GM12892 (cell line): ENCODE measurements at regions not wholly inside any gene's neighbourhood (a gene's known extent, or its start where the extent isn't known, plus 50 kb on each side); places are given as distances from the start of the nearest gene placed in this dataset.

Source experiments
- DNase-seq: peaks from one replicate; pipeline ENCODE4 v3.0.0; 2011; ENCODE audit not compliant: insufficient read length
- FAIRE-seq: peaks from 2 replicates; lab custom pipeline; 2011; peaks lifted over from hg19 to GRCh38; lab: Jason Lieb, UNC
- POLR2A ChIP-seq: IDR thresholded peaks from 2 replicates; pipeline ENCODE4 v1.6.1; 2011; ENCODE audit warnings: low read depth, low read length, control low read depth
- POLR2AphosphoS5 ChIP-seq: IDR thresholded peaks from 2 replicates; pipeline ENCODE4 v1.6.1; 2011; ENCODE audit warnings: low read depth, low read length, control low read depth
- TAF1 ChIP-seq: IDR thresholded peaks from 2 replicates; pipeline ENCODE4 v1.6.1; 2011; ENCODE audit warnings: low read depth, mild to moderate bottlenecking, control low read depth, low read length, borderline replicate concordance

DNA sequence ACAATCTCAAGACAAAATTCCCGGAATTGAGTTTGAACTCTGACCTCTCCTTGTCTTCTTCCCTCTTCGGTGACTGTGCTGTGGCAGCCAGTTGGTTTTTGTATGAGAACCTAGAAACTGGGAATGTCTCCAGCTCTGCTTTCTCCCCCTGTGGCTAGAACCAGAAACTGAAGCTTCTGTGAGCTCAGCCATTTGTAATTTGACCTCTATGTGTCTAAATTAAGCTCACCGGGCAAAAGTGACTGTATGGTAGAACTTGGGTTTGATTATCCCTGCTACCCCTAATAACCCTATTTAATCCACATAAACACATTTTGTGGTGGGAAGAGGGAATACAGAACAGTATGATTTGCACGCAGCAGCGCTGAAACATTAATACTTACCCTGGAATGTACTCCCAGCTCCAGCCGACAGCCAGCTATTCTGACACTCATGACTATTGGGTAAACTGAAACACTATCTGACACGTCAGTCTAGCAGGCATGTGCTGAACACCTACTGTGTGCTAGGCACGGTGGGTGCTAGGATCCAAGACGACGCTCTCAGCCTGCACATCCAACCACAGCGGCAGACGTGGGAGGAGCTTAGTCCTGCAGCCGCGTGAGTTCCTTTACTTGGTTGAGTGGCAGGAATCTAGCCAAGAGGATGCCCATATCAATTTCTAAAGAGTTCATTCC, 324.8 kb downstream of the SFMBT2 start:
- no peak for TF ChIP-seq POLR2A
- DNase-seq, result no peak
- no peak for FAIRE-seq

DNA sequence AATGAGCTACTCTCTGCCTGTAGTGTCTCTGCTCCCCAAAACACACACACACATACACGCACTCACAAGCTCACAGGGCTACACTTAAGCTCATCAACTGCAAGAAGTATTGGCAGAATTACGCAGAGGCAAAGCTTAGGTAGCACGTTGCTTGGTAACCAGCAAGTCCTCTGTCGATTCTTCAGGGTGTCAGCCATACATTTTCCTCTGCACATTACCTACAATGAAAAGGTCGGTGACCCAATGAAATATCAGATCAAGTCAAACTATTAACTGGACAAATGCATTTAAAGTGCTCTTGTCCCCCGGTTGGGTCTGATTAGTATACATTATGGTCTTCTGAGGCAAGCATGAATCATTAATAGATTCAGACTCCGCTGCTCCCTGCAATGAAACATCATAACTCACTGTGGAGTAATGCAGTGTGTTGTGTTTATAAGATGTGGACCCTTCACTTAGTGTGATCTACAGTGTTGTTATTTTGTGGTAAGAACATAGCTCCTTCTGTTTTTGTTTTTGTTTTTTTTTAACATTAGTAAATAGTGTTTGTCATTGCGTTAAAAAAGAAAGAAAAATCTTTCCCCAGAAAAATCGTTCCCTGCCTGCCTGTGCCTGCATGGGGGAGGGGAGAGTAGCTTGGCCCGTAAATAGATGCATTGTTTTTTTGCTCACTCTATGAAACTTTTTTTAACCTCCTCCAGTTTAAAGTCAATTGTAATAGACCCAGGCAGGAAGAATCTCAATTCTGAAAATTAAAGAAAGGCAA, 325.5 kb downstream of the SFMBT2 start:
- DNase-seq (no peak), FAIRE-seq (no peak)
- TF ChIP-seq POLR2A (no peak), TAF1 (no peak), POLR2AphosphoS5 (no peak)

- no peak for DNase-seq
- no peak for FAIRE-seq
- TF ChIP-seq POLR2A (no peak), POLR2AphosphoS5 (no peak), TAF1 (no peak)
Observed at GRCh38 chr10:7084280-7085005, 326.4 kb downstream of the SFMBT2 start.

DNA sequence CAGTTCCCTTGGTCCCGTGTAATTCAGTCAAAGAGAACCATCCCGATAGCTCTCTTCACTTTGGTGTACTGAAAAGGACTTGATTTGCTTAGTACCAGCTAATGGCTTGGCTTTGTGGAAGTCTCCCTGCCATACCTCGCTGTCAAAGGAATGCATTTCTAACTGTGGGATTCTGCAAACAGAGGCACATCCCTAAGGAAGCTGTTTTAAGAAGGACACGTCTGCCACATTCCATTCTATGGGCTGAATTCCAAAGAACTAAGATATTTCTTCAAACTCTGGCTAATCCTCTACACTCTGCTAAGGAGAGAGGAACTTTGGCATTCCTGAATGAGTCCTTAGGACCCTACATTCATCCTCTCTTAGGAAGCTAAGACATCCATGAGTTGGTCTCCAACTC, 327.9 kb downstream of the SFMBT2 start:
- TF ChIP-seq POLR2A (no peak), POLR2AphosphoS5 (no peak), TAF1 (no peak)
- DNase-seq (no peak), FAIRE-seq (no peak)

GRCh38 chr10:7077880-7078279, 333.0 kb downstream of the SFMBT2 start:
- no peak for TF ChIP-seq POLR2AphosphoS5
- TF ChIP-seq TAF1, result no peak
- TF ChIP-seq POLR2A, result no peak
- FAIRE-seq (no peak), DNase-seq (no peak)

DNA sequence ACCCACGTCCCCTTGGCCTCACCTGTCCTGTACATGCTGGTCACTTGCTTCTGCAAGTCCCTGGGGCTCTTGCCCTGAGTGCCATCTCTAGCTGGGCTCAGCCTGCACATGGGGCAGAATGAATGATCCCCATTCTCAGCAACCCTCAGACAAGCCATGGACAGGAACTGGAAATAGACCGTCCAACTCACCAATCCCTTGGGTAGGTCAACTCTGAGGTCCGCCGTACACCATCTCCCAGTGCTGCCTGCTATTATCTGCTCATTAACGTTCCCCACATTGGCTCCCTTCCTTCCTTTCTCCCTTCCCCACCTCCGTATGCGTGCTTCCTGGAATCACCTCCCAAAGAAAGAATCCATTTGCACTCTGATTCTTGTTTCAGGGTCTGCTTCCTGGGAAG, 335.0 kb downstream of the SFMBT2 start:
- FAIRE-seq (no peak), DNase-seq (no peak)
- no peak for TF ChIP-seq TAF1

DNA sequence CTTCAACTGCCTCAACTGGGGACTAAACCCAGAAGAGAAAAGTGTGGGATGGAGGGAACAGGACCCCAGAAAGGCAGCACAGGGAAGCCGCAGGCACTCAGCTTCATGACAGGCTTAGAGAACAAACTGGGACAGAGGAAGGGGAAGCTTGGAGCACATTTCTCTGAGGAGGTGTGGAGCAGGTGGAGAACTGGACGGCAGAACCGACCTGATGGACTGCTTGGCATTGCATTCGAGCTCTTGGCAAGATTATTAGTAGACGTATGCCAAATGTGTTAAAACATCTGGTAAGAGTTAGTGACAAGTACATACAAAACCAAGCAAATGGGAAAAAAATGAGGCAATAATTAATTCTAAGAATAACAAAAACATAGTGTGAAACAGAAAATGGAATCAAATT, 335.7 kb downstream of the SFMBT2 start:
- FAIRE-seq (no peak), DNase-seq (no peak)
- TF ChIP-seq POLR2AphosphoS5, result no peak
- no peak for TF ChIP-seq TAF1
- TF ChIP-seq POLR2A, result no peak

DNA sequence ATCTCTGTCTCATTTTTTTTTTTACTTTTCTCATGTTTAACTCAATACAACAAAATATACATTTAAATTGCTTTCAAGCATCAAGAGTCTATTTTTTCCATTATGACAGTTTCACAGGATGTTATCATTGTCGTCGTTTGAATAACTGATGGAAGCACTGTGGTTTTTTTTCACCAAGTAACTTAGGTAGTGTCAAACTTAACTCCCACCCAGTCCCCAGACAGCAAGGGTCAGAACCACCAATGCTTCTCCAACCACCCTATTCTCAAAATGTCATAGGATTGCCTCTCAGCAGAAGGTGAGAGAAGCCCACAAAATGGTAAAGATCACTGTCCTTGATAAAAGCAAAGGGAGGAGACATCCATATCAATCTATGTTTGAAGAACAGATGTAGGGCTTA, 339.4 kb downstream of the SFMBT2 start:
- FAIRE-seq, result no peak

GRCh38 chr10:7070950-7071349, 339.9 kb downstream of the SFMBT2 start:
- TF ChIP-seq TAF1, result no peak
- no peak for TF ChIP-seq POLR2A
- no peak for TF ChIP-seq POLR2AphosphoS5
- no peak for DNase-seq
- FAIRE-seq, result no peak

More for the DNA sequence above, 339.4 kb downstream of the SFMBT2 start:
- no peak for DNase-seq
- TF ChIP-seq POLR2AphosphoS5 (no peak), TAF1 (no peak)

DNA sequence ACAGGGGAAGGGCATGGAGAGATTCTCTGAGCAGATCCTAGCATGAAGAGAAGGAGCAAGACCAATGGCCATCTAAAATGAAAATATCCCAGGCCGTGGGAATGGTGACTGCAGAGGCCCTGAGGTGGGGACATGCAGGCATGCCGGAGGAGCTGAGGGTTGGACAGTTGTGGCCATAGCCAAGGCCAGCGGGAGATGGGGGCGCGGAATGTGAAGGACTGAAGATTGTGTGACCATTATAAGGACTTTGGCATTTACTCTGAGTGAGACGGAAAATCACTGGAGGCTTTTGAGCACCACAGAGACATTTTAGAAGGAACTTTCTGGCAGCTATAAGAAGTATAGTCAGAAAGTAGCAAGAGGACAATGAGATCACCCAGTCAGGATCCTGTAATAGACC, 341.1 kb downstream of the SFMBT2 start:
- DNase-seq, result no peak
- FAIRE-seq, result no peak
- TF ChIP-seq POLR2AphosphoS5 (no peak), POLR2A (no peak), TAF1 (no peak)

DNA sequence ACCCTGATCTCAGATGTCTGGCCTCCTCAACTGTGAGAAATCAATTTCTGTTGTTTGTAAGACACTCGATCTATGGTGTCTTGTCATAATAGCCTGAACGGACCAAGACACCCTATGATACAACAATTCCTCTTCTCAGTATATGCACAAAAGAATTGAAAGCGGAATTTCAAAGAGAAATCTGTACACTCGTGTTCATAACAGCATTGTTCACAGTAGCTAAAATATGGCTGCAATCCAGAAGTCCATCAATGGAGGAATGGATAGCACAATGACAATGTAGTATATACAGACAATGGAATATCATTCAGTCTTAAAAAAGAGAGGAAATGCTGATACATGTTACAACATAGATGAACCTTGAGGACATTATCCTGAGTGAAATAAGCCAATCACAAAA, 354.6 kb downstream of the SFMBT2 start:
- FAIRE-seq (no peak), DNase-seq (no peak)
- TF ChIP-seq TAF1 (no peak), POLR2A (no peak), POLR2AphosphoS5 (no peak)

DNA sequence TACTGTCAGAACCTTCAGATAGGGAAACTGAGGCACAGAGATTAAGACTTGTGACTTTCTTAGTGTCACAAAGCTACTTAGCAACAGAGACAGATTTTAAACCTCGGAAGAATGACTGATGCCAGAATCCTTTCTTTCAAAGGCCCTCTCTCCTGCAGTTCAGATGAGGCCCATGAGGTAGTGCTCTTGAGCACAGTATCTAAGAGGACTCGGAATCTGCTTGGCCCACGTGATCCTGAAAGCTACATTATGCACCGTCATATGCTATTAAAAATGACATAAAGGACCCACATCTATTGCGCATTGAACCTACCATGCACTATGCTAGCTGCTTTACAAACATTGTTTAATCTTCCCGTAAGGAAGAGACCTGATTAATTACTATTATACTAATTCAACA, 355.9 kb downstream of the SFMBT2 start:
- no peak for TF ChIP-seq TAF1
- no peak for TF ChIP-seq POLR2A
- TF ChIP-seq POLR2AphosphoS5, result no peak
- no peak for DNase-seq
- peak; percentile 62 for FAIRE-seq
